ENCODE measurements at regions not wholly inside any gene's neighbourhood (a gene's known extent, or its start where the extent isn't known, plus 50 kb on each side); places are given as distances from the start of the nearest gene placed in this dataset.

- TF ChIP-seq CTCF (IDR thresholded peaks at IDR 0.05) (no peak), POLR2A (IDR thresholded peaks at IDR 0.05) (no peak)
Measured at GRCh38 chr10:69731698-69732097, 70.0 kb upstream of the COL13A1 start.

All from right lobe of liver (tissue), 4 donors.